MM.1S (cell line): ENCODE measurements at regions not wholly inside any gene's neighbourhood (a gene's known extent, or its start where the extent isn't known, plus 50 kb on each side); places are given as distances from the start of the nearest gene placed in this dataset.
"Not testable (repeated sequence)": the region's sequence is repeated elsewhere in the genome, so short reads cannot be mapped to it uniquely, and the experiment has no call there.

Source experiments
- DNase-seq: peaks from one replicate; pipeline ENCODE4 v3.0.0-alpha.2; 2015
- H2AFZ ChIP-seq: fragments of 300-600 bp; sonication (generic); 2 replicates; pipeline ENCODE4 v1.6.0; 2016; ENCODE audit warnings: antibody characterized with exemption, low read length
- H3F3A ChIP-seq: fragments of 300-600 bp; sonication (generic); 2 replicates; pipeline ENCODE4 v1.6.1; 2016; ENCODE audit warnings: mild to moderate bottlenecking, antibody characterized with exemption, low read length, moderate library complexity, mixed read lengths; ENCODE audit not compliant: insufficient read depth
- H3K27ac ChIP-seq: fragments of 300-600 bp; sonication (generic); 2 replicates; pipeline ENCODE4 v1.5.1; 2016; ENCODE audit warnings: mild to moderate bottlenecking, low read length
- H3K27me3 ChIP-seq: fragments of 300-600 bp; sonication (generic); replicated peaks from 2 replicates; pipeline ENCODE4 v1.6.0; 2016; ENCODE audit warnings: low read length; ENCODE audit not compliant: insufficient read depth
- H3K36me3 ChIP-seq: fragments of 300-600 bp; sonication (generic); replicated peaks from 2 replicates; pipeline ENCODE4 v1.6.1; 2016; ENCODE audit warnings: mild to moderate bottlenecking, low read length, mixed read lengths; ENCODE audit not compliant: insufficient read depth
- H3K4me1 ChIP-seq: fragments of 300-600 bp; sonication (generic); 2 replicates; pipeline ENCODE4 v1.6.1; 2016; ENCODE audit warnings: low read length, mixed read lengths
- H3K4me2 ChIP-seq: fragments of 300-600 bp; sonication (generic); 2 replicates; pipeline ENCODE4 v1.6.0; 2016; ENCODE audit warnings: low read depth, low read length
- H3K4me3 ChIP-seq: fragments of 300-600 bp; sonication (generic); 2 replicates; pipeline ENCODE4 v1.5.1; 2016; ENCODE audit warnings: low read length, mixed read lengths
- H3K79me2 ChIP-seq: fragments of 300-600 bp; sonication (generic); 2 replicates; pipeline ENCODE4 v1.6.1; 2016; ENCODE audit warnings: mixed run types, low read length, mixed read lengths
- H3K9ac ChIP-seq: fragments of 300-600 bp; sonication (generic); 2 replicates; pipeline ENCODE4 v1.6.1; 2016; ENCODE audit warnings: low read length, mixed read lengths
- H3K9me2 ChIP-seq: fragments of 300-600 bp; sonication (generic); replicated peaks from 2 replicates; pipeline ENCODE4 v1.6.1; 2016; ENCODE audit warnings: mild to moderate bottlenecking, low read length, mixed read lengths; ENCODE audit not compliant: insufficient read depth
- H3K9me3 ChIP-seq: fragments of 300-600 bp; sonication (generic); replicated peaks from 2 replicates; pipeline ENCODE4 v1.6.1; 2016; ENCODE audit warnings: mild to moderate bottlenecking, low read length, mixed read lengths; ENCODE audit not compliant: insufficient read depth
- H4K20me1 ChIP-seq: fragments of 300-600 bp; sonication (generic); 2 replicates; pipeline ENCODE4 v1.6.1; 2016; ENCODE audit warnings: mild to moderate bottlenecking, low read length, moderate library complexity, mixed read lengths; ENCODE audit not compliant: insufficient read depth
- EZH2 ChIP-seq: fragments of 300-600 bp; sonication (generic); optimal IDR thresholded peaks from 2 replicates; pipeline ENCODE3; 2017; ENCODE audit warnings: low read depth, mild to moderate bottlenecking, antibody characterized with exemption, low read length, mixed read lengths
- EZH2phosphoT487 ChIP-seq: fragments of 300-600 bp; sonication (generic); IDR thresholded peaks from 2 replicates; pipeline ENCODE4 v1.6.1; 2018; ENCODE audit warnings: antibody characterized with exemption, low read length
- TF ChIP-seq, protein P1 (sequence below): fragments of 300-600 bp; sonication (generic); IDR thresholded peaks from 2 replicates; pipeline ENCODE4 v1.5.1; 2016; ENCODE audit warnings: antibody characterized with exemption, low read length, mixed read lengths

DNA sequence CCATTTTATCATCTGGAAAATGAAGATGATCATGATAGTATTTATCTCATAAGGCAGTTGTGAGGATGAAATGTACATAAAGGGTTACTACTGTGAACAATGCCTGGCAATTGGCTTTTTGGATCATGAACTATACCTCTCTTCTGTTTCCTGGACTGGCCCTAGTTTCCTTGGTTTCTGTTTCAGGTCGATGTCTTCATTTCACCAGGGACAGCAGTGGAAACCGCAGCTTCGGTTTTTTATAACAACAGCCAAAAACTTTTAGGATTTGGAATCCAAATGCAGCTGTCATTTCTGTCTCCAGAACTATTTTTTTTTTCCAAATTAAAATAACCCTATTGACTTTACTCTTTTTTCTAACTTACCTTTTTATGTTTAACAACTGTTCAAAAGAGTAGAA is 425.1 kb downstream of the RND3 start:
- Histone ChIP-seq H3K4me1 (no peaks in the 10 kb centered on the region), H3F3A (no peaks in the 10 kb centered on the region), H2AFZ (no peak overlapping the region), H3K27me3 (no peaks in the 10 kb centered on the region), H3K79me2 (no peaks in the 10 kb centered on the region), H3K36me3 (no peaks in the 10 kb centered on the region), H3K4me3 (no peak overlapping the region), H3K27ac (no peak overlapping the region), H3K9me3 (no peaks in the 10 kb centered on the region), H3K9me2 (no peaks in the 10 kb centered on the region), H3K4me2 (no peak overlapping the region), H4K20me1 (no peaks in the 10 kb centered on the region), H3K9ac (no peak overlapping the region)
- TF ChIP-seq EZH2phosphoT487 (no peak), EZH2 (no peak)
- TF ChIP-seq, protein P1, sequence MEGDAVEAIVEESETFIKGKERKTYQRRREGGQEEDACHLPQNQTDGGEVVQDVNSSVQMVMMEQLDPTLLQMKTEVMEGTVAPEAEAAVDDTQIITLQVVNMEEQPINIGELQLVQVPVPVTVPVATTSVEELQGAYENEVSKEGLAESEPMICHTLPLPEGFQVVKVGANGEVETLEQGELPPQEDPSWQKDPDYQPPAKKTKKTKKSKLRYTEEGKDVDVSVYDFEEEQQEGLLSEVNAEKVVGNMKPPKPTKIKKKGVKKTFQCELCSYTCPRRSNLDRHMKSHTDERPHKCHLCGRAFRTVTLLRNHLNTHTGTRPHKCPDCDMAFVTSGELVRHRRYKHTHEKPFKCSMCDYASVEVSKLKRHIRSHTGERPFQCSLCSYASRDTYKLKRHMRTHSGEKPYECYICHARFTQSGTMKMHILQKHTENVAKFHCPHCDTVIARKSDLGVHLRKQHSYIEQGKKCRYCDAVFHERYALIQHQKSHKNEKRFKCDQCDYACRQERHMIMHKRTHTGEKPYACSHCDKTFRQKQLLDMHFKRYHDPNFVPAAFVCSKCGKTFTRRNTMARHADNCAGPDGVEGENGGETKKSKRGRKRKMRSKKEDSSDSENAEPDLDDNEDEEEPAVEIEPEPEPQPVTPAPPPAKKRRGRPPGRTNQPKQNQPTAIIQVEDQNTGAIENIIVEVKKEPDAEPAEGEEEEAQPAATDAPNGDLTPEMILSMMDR = no peak
- no peak for DNase-seq

DNA sequence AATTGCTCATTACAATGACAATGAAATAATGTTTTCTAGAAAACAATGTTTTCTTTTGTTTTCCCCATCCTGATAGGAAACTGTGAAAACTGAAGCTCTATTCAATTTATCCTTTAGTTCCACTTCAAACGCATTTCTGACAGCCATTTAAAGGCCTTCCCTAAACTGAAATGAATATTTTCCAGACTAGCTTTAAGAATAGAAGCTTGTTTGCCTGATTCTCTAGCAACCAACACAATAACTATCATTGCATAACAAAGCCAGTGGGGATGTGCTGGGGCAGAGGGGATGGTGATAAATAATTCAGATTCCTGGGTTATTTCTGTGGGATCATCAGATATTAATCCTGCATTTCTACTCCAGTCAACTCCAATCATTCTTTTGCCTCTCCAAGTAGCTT is 427.1 kb downstream of the RND3 start:
- no peak overlapping the region for H3K27ac ChIP-seq

DNA sequence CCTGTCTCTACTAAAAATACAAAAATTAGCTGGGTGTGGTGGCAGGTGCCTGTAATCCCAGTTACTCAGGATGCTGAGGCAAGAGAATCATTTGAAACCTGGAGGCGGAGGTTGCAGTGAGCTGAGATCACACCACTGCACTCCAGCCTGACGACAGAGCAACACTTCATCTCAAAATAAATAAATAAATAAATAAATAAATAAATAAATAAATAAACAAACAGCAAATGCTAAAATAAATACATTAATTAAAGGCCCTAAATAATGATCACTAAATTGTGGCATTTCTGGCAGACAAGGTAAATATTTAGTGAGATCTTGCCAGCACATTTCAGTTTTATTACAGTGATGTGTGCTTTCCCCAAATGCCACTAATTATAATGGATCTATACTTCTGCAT is 427.8 kb downstream of the RND3 start:
- not testable (repeated sequence) for H3K4me2 ChIP-seq, H3K27ac ChIP-seq, DNase-seq, H3K27me3 ChIP-seq, H3K9ac ChIP-seq, H3K4me1 ChIP-seq, H3K36me3 ChIP-seq, H3K9me3 ChIP-seq, H3K4me3 ChIP-seq, H3K9me2 ChIP-seq, H2AFZ ChIP-seq, H3K79me2 ChIP-seq, H4K20me1 ChIP-seq, H3F3A ChIP-seq

More for the DNA sequence above, 427.1 kb downstream of the RND3 start:
- no peak for DNase-seq
- H3K4me2 ChIP-seq = no peak overlapping the region
- no peaks in the 10 kb centered on the region for H3K9me3 ChIP-seq
- H3K27me3 ChIP-seq = no peaks in the 10 kb centered on the region
- H4K20me1 ChIP-seq = no peaks in the 10 kb centered on the region
- H3K36me3 ChIP-seq = no peaks in the 10 kb centered on the region
- no peaks in the 10 kb centered on the region for H3K79me2 ChIP-seq
- H3K9ac ChIP-seq = no peak overlapping the region
- no peaks in the 10 kb centered on the region for H3K4me1 ChIP-seq
- H3K4me3 ChIP-seq = no peak overlapping the region
- H3K9me2 ChIP-seq = no peaks in the 10 kb centered on the region
- TF ChIP-seq, protein P1 = no peak
- no peak for TF ChIP-seq EZH2phosphoT487
- TF ChIP-seq EZH2 = no peak
- H3F3A ChIP-seq = no peaks in the 10 kb centered on the region
- no peak overlapping the region for H2AFZ ChIP-seq

DNA sequence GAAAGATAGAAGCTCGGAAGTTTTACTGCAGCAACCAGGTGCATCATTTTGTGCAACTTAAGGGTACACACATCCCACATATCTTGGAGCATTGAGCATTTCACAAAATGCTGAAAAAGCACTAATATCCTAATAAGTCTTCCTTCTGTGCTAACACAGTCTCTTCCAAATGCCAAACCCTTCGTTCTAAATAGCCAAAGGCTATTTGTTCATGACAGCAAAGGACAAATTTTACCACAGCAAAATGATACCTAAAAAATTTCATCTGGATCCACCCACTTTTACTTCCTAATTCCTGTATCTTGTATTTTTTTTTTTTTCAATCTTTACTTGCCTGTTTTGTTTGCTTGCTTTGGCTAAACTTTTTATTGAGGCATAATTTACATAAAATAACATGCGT is 435.0 kb downstream of the RND3 start:
- no peaks in the 10 kb centered on the region; the same call in 1 of the 2 replicates for H3K27me3 ChIP-seq
- H3K9me2 ChIP-seq = no peaks in the 10 kb centered on the region
- no peaks in the 10 kb centered on the region for H3K79me2 ChIP-seq
- peaks cover 26% of the 10 kb centered on the region for H3K4me1 ChIP-seq
- no peak overlapping the region for H3K4me3 ChIP-seq
- DNase-seq = no peak
- H4K20me1 ChIP-seq = no peaks in the 10 kb centered on the region
- TF ChIP-seq EZH2 = no peak
- no peak for TF ChIP-seq EZH2phosphoT487
- TF ChIP-seq, protein P1 = no peak
- no peak overlapping the region for H3K4me2 ChIP-seq
- H3K9ac ChIP-seq = no peak overlapping the region
- no peaks in the 10 kb centered on the region for H3K36me3 ChIP-seq
- 0 out of 2 replicates have a peak, but pooled peaks cover 19% of the 10 kb centered on the region for H3F3A ChIP-seq
- H3K9me3 ChIP-seq = no peaks in the 10 kb centered on the region
- H3K27ac ChIP-seq = no peak overlapping the region
- H2AFZ ChIP-seq = no peak overlapping the region
